Uterus (tissue), 2 donors: ENCODE measurements at regions not wholly inside any gene's neighbourhood (a gene's known extent, or its start where the extent isn't known, plus 50 kb on each side); places are given as distances from the start of the nearest gene placed in this dataset.

ENCODE experiments used
- CTCF ChIP-seq, 4 experiments: fragments of 200-600 bp in 2 of 4; fragments of 450-650 bp in 2 of 4; sonication (generic) in 2 of 4; IDR thresholded peaks; one replicate each; pipeline ENCODE4 v1.5.1; 2016 to 2019; ENCODE audit warnings: antibody characterized with exemption in 4 of 4, mild to moderate bottlenecking in 2 of 4, moderate library complexity in 1 of 4
- POLR2A ChIP-seq, 2 donors: fragments of 450-650 bp; IDR thresholded peaks; one replicate each; pipeline ENCODE4 v1.6.1; 2016; ENCODE audit warnings: antibody characterized with exemption in 2 of 2, mild to moderate bottlenecking in 1 of 2, moderate library complexity in 1 of 2

- TF ChIP-seq POLR2A (IDR thresholded peaks at IDR 0.05) (no peak), CTCF (IDR thresholded peaks at IDR 0.05) (no peak)
These were observed 154.7 kb upstream of the ATXN7L3B start for GRCh38 chr12:74382983-74383382.
